Mucosa of descending colon (tissue), 3 donors: ENCODE measurements at regions not wholly inside any gene's neighbourhood (a gene's known extent, or its start where the extent isn't known, plus 50 kb on each side); places are given as distances from the start of the nearest gene placed in this dataset.

Experiments used
- ATAC-seq: fragments of 200-7000 bp; cut with Tn5 transposase; one replicate; pipeline ENCODE4 v1.9.1; 2020; ENCODE audit warnings: mild to moderate bottlenecking, moderate library complexity
- DNase-seq, 3 donors: peaks; one replicate each; pipeline ENCODE4 v3.0.0-alpha.2; 2020
- H3K36me3 ChIP-seq: fragments of 200-600 bp; one replicate; pipeline ENCODE4 v1.8.0; 2021; ENCODE audit warnings: low read depth, mild to moderate bottlenecking
- H3K4me1 ChIP-seq: fragments of 200-600 bp; one replicate; pipeline ENCODE4 v1.8.0; 2021; ENCODE audit warnings: low read depth, mild to moderate bottlenecking
- H3K4me3 ChIP-seq: fragments of 200-600 bp; one replicate; pipeline ENCODE4 v1.8.0; 2021; ENCODE audit warnings: mild to moderate bottlenecking
- H3K9me3 ChIP-seq: fragments of 200-600 bp; one replicate; pipeline ENCODE4 v1.8.0; 2021; ENCODE audit warnings: mild to moderate bottlenecking
- intact Hi-C, 2 donors: fragments of 100-400 bp; cut with DNase I in 1 of 2; cut with micrococcal nuclease in 1 of 2; formaldehyde crosslinking; loops; one replicate each; pipeline versions ENCODE4 v1.11.0 to v1.11.1; 2022; cut with DNase I, micrococcal nuclease
- TF ChIP-seq, protein P1 (sequence below): fragments of 200-600 bp; IDR thresholded peaks from one replicate; pipeline ENCODE4 v1.8.0; 2022; ENCODE audit warnings: antibody characterized with exemption, mild to moderate bottlenecking
- donor health status: DM: no; HTN: no; CAD: no; lungs with moderate emphysema.
- donor health status: DM: no; HTN: no; CAD: no.
- donor health status: DM: no; HTN: yes; CAD: no.

DNA sequence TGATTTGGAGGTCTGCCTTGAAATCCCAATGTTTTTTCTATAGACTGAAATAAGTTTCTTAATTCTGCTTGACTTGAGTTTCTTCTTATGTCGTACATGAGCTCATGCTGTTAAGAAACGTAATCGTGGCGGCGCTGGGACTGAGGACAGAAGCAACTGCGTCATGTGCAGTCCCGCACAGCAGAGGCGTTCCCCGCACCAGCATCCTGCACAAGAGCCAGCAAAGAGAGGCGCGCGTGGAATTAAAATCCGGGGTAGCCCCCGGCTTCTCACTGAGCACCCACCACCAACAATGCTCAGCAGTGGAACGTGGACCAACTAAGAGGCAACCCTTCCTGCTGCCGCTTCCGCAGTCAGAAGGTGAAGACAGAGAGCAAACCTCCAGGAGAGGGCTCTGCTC lies 496.2 kb upstream of the ADAMTS16 start:
- intact Hi-C loops, result no loop called here
- TF ChIP-seq, protein P1, sequence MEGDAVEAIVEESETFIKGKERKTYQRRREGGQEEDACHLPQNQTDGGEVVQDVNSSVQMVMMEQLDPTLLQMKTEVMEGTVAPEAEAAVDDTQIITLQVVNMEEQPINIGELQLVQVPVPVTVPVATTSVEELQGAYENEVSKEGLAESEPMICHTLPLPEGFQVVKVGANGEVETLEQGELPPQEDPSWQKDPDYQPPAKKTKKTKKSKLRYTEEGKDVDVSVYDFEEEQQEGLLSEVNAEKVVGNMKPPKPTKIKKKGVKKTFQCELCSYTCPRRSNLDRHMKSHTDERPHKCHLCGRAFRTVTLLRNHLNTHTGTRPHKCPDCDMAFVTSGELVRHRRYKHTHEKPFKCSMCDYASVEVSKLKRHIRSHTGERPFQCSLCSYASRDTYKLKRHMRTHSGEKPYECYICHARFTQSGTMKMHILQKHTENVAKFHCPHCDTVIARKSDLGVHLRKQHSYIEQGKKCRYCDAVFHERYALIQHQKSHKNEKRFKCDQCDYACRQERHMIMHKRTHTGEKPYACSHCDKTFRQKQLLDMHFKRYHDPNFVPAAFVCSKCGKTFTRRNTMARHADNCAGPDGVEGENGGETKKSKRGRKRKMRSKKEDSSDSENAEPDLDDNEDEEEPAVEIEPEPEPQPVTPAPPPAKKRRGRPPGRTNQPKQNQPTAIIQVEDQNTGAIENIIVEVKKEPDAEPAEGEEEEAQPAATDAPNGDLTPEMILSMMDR, result no peak
- H3K36me3 ChIP-seq, result no peaks in the 10 kb centered on the region
- peaks cover 26% of the 10 kb centered on the region for H3K9me3 ChIP-seq
- H3K4me1 ChIP-seq, result no peaks in the 10 kb centered on the region
- H3K4me3 ChIP-seq, result no peak overlapping the region
- ATAC-seq, result no peak
- no peak for DNase-seq

DNA sequence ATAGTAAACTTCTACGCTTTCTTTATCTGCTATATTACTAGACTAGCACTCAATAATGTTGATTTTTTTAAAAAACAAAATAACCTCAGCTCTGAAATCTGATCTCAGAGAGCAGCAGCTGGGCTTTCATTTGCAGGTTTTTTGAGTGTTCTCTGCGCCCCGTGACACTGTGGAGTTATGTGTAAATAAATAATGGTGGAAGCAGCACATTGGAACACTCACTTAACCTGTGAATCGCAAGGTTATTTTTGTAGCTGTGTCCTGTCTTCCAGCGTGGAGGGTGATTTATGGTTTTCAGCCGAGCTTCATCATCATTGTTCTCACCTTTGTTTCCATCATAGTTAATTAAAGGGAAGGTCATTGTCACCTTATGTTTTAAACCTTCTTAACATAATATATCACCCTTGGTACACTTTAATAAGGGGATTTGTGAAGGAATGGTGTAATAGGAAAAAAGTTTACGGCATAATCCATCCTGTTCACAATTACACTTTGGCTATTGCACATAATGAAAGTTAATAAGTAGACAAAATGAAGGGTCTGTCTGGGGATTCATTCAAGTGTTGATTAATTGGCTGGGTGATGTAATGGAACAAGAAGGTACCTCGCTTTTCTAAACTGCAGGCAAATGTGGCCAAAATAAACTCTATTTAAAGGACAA lies 493.3 kb upstream of the ADAMTS16 start:
- TF ChIP-seq, protein P1, result no peak
- H3K9me3 ChIP-seq, result peaks cover 37% of the 10 kb centered on the region
- no peak for ATAC-seq
- intact Hi-C loops, result no loop called here
- no peak for DNase-seq
- H3K36me3 ChIP-seq, result no peaks in the 10 kb centered on the region
- H3K4me1 ChIP-seq, result no peaks in the 10 kb centered on the region
- no peak overlapping the region for H3K4me3 ChIP-seq

DNA sequence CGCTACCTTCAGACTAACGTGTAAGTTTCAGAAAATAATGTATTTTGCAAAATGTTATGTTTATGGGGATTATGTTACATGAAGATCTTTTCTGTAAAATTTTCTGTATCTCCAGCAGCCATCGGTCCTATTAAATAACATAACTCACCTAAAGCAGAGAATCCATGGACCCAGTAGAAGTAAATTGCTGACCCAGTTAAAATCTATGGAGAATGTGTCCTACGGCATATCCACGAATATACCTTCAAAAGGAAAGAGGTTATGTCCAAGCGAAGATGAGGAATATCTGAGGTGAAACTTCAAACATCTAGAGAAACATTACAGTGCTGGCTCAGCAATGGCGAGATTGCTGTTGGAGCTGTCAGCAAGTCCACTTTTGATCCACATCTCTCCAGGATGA lies 492.2 kb upstream of the ADAMTS16 start:
- Histone ChIP-seq H3K4me3 (no peak overlapping the region), H3K4me1 (no peaks in the 10 kb centered on the region), H3K9me3 (peaks cover 38% of the 10 kb centered on the region), H3K36me3 (no peaks in the 10 kb centered on the region)
- TF ChIP-seq, protein P1, result no peak
- intact Hi-C loops, result no loop called here
- DNase-seq (no peak), ATAC-seq (no peak)

DNA sequence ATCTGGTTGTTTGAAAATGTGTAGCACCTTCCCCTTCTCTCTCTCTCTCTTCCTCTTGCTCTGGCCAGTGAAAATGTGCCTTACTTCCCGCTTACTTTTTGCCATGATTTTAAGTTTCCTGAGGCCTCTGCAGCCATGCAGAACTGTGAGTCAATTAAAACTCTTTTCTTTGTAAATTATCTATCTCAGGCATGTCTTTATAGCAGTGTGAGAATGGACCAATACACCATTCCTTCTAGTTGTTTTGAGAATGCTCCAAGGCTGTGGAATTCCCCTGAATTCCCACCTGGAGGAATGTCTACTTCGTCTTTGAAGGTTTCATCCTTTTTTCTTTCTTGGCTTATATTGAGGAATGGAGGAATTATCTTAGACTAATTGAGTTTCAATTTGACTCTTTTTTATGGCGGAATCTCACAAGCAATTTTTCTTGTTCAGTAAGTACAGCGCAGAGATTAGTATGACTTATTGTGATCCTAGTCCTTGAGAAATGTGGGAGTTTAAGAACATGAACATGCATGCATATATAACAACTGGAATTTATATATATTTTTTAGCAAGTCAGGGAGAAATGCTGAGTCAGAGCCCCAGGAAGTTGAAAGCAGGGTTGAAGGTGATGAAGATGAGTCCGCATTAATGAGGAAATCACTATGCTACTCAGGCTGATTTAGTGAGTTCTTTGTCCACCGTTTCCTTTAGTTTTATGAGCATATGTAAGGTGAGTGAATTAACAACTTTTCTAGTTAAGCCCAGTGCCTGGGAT lies 488.1 kb upstream of the ADAMTS16 start:
- ATAC-seq (no peak), DNase-seq (no peak)
- H3K4me3 ChIP-seq, result no peak overlapping the region
- H3K4me1 ChIP-seq, result no peaks in the 10 kb centered on the region
- intact Hi-C loops, result no loop called here
- TF ChIP-seq, protein P1, result no peak
- peaks cover 26% of the 10 kb centered on the region for H3K9me3 ChIP-seq
- no peaks in the 10 kb centered on the region for H3K36me3 ChIP-seq

DNA sequence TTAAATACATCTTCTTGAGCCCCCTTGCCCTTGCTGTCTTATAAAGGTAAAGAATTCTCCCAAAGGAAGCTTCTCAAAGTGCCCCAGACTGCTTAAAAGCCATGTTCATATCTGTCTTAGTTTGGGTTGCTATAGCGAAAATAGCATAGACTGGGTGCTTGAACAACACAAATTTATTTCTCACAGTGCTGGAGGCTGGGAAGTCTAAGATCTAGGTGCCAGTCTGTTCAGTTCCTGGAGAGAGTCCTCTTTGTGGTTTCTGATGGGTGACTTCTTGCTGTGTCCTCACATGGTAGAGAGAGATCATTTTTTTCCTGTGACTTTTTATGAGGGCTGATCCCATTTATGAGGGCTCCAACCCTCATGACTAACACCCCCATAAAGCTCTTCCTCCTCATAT lies 486.7 kb upstream of the ADAMTS16 start:
- no peaks in the 10 kb centered on the region for H3K36me3 ChIP-seq
- peaks cover 35% of the 10 kb centered on the region for H3K9me3 ChIP-seq
- TF ChIP-seq, protein P1, result no peak
- no peak overlapping the region for H3K4me3 ChIP-seq
- ATAC-seq (no peak), DNase-seq (no peak)
- no peaks in the 10 kb centered on the region for H3K4me1 ChIP-seq
- intact Hi-C loops, result no loop called here
